HCT116 (cell line): ENCODE measurements at regions not wholly inside any gene's neighbourhood (a gene's known extent, or its start where the extent isn't known, plus 50 kb on each side); places are given as distances from the start of the nearest gene placed in this dataset.
"Not testable (repeated sequence)": the region's sequence is repeated elsewhere in the genome, so short reads cannot be mapped to it uniquely, and the experiment has no call there.

Source experiments
- ATAC-seq: fragments of 200-7000 bp; cut with Tn5 transposase; 2 replicates; pipeline ENCODE4 v1.9.1; 2020; ENCODE audit warnings: mild to moderate bottlenecking, moderate library complexity
- BruUV-seq: library from RNA; stranded (reverse); fragments of 400-500 nt; replicated peaks from 2 replicates; lab custom pipeline; 2021; lab: Mats Ljungman, UMichigan
- CTCF ChIA-PET: fragments of 300-600 bp; sonication (Branson Sonifier 250); formaldehyde crosslinking; loops from one replicate; lab custom pipeline; 2021; ENCODE audit warnings: antibody characterized with exemption; lab: Charles Lee
- POLR2A ChIA-PET: fragments of 300-600, 350-600 bp; sonication (Branson Sonifier 250); formaldehyde crosslinking; loops from one replicate; lab custom pipeline; 2021; ENCODE audit warnings: antibody characterized with exemption; lab: Charles Lee
- RAD21 ChIA-PET, 2 experiments: fragments of 300-600 bp; sonication (Branson Sonifier 250); formaldehyde crosslinking; loops; one replicate each; lab custom pipeline; 2023; ENCODE audit warnings: low total read pairs in 2 of 2; ENCODE audit not compliant: uncharacterized antibody in 2 of 2, unreplicated experiment in 2 of 2, low non-redundant PET in 1 of 2; lab: Charles Lee
- DNase-seq: peaks from one replicate; pipeline ENCODE4 v3.0.0-alpha.2; 2010; ENCODE audit warnings: low read depth, low spot score
- H2AFZ ChIP-seq: fragments of 200-600 bp; shearing (Covaris generic), sonication (generic); 2 replicates; pipeline ENCODE4 v1.6.1; 2017; ENCODE audit warnings: low read depth, mixed run types, mixed read lengths, antibody characterized with exemption, low read length; ENCODE audit not compliant: poor library complexity, severe bottlenecking
- H3K27ac ChIP-seq: 2 replicates; pipeline ENCODE4 v1.5.1; 2012; ENCODE audit warnings: low read depth, low read length
- H3K27me3 ChIP-seq: fragments of 200-600 bp; sonication (generic); 2 replicates; pipeline ENCODE4 v1.6.1; 2016; ENCODE audit warnings: mixed run types, low read length, mixed read lengths; ENCODE audit not compliant: insufficient read depth
- H3K36me3 ChIP-seq, 2 experiments: fragments of 200-500 bp in 1 of 2; fragments of 200-600 bp in 1 of 2; sonication (Bioruptor generic) in 1 of 2; sonication (generic) in 1 of 2; 2 replicates each; pipeline versions ENCODE4 v1.5.1 to v1.6.1; 2014 to 2016; ENCODE audit warnings: low read length in 2 of 2, inconsistent platforms in 1 of 2, mixed read lengths in 1 of 2, mixed run types in 1 of 2; ENCODE audit not compliant: insufficient read depth in 2 of 2, control insufficient read depth in 1 of 2
- H3K4me1 ChIP-seq, 2 experiments: fragments of 200-600 bp in 1 of 2; sonication (generic) in 1 of 2; 2 replicates each; pipeline versions ENCODE4 v1.5.1 to v1.6.1; 2012 to 2017; ENCODE audit warnings: low read length in 2 of 2, inconsistent platforms in 1 of 2, mild to moderate bottlenecking in 1 of 2, mixed read lengths in 1 of 2, mixed run types in 1 of 2, moderate library complexity in 1 of 2; ENCODE audit not compliant: insufficient read depth in 2 of 2, control insufficient read depth in 1 of 2
- H3K4me2 ChIP-seq: fragments of 200-600 bp; sonication (generic); 2 replicates; pipeline ENCODE4 v1.6.1; 2017; ENCODE audit warnings: mixed run types, low read length, mixed read lengths
- H3K4me3 ChIP-seq, 2 experiments: fragments of 200-600 bp in 1 of 2; sonication (generic) in 1 of 2; replicated peaks in 1 of 2; 2 replicates each; pipeline ENCODE4 v1.5.1; 2011 to 2016; ENCODE audit warnings: low read length in 2 of 2, control low read depth in 1 of 2, low read depth in 1 of 2, mild to moderate bottlenecking in 1 of 2, mixed read lengths in 1 of 2, mixed run types in 1 of 2
- H3K79me2 ChIP-seq: fragments of 200-600 bp; sonication (generic); 2 replicates; pipeline ENCODE4 v1.6.1; 2017; ENCODE audit warnings: mild to moderate bottlenecking, mixed run types, low read length, moderate library complexity, mixed read lengths; ENCODE audit not compliant: insufficient read depth
- H3K9ac ChIP-seq: fragments of 200-600 bp; sonication (generic); 2 replicates; pipeline ENCODE4 v1.6.1; 2016; ENCODE audit warnings: low read length, mixed read lengths
- H3K9me2 ChIP-seq: fragments of 200-600 bp; sonication (generic), shearing (Covaris generic); 2 replicates; pipeline ENCODE4 v1.6.1; 2017; ENCODE audit warnings: mixed run types, mild to moderate bottlenecking, moderate library complexity; ENCODE audit not compliant: insufficient read depth
- H3K9me3 ChIP-seq, 2 experiments: fragments of 200-500 bp in 1 of 2; fragments of 200-600 bp in 1 of 2; sonication (Bioruptor generic) in 1 of 2; sonication (generic) in 1 of 2; 2 replicates each; pipeline ENCODE4 v1.6.1; 2014 to 2017; ENCODE audit warnings: low read length in 2 of 2, mixed read lengths in 2 of 2, inconsistent platforms in 1 of 2, low read depth in 1 of 2, mild to moderate bottlenecking in 1 of 2, mixed run types in 1 of 2, moderate library complexity in 1 of 2; ENCODE audit not compliant: control insufficient read depth in 1 of 2, insufficient read depth in 1 of 2
- H4K20me1 ChIP-seq: fragments of 200-600 bp; sonication (generic), shearing (Covaris generic); 2 replicates; pipeline ENCODE4 v1.6.1; 2017; ENCODE audit warnings: mixed run types, mild to moderate bottlenecking, moderate library complexity; ENCODE audit not compliant: insufficient read depth
- CBX3 ChIP-seq: IDR thresholded peaks from 2 replicates; pipeline ENCODE4 v1.6.1; 2012; ENCODE audit warnings: low read depth
- EGR1 ChIP-seq: IDR thresholded peaks from 2 replicates; pipeline ENCODE4 v1.6.1; 2012; ENCODE audit warnings: low read depth
- EZH2phosphoT487 ChIP-seq: fragments of 200-600 bp; IDR thresholded peaks from 2 replicates; pipeline ENCODE4 v1.6.1; 2018; ENCODE audit warnings: antibody characterized with exemption, borderline replicate concordance
- FOSL1 ChIP-seq: IDR thresholded peaks from 2 replicates; pipeline ENCODE4 v1.6.1; 2012; ENCODE audit warnings: low read depth
- POLR2A ChIP-seq: IDR thresholded peaks from 2 replicates; pipeline ENCODE4 v1.7.0; 2011; ENCODE audit warnings: borderline replicate concordance; ENCODE audit not compliant: insufficient read depth, insufficient read length; ENCODE audit errors: extremely low read depth
- RAD21 ChIP-seq: IDR thresholded peaks from 2 replicates; pipeline ENCODE4 v1.6.1; 2012; ENCODE audit warnings: low read depth, mild to moderate bottlenecking
- SRF ChIP-seq: IDR thresholded peaks from 2 replicates; pipeline ENCODE4 v1.6.1; 2012; ENCODE audit warnings: low read depth
- ZFX ChIP-seq: fragments of 450-650 bp; IDR thresholded peaks from 2 replicates; pipeline ENCODE4 v1.6.1; 2017
- ZNF274 ChIP-seq: fragments of 200-500 bp; sonication (Bioruptor generic); IDR thresholded peaks from 2 replicates; pipeline ENCODE4 v1.6.1; 2014; ENCODE audit warnings: mild to moderate bottlenecking, low read depth, low read length, inconsistent platforms
- intact Hi-C: fragments of 100-400 bp; cut with micrococcal nuclease; formaldehyde crosslinking; loops from 2 replicates; pipeline ENCODE4 v1.10.0; 2022
- TF ChIP-seq, protein P1 (sequence below), 3 experiments: fragments of 200-600 bp in 1 of 3; sonication (generic) in 1 of 3; IDR thresholded peaks in 2 of 3; conservative IDR thresholded peaks in 1 of 3; 2 replicates each; pipeline ENCODE4 v1.5.1; 2012 to 2017; ENCODE audit warnings: low read depth in 2 of 3, low read length in 2 of 3, antibody characterized with exemption in 1 of 3, borderline replicate concordance in 1 of 3, control low read depth in 1 of 3, mild to moderate bottlenecking in 1 of 3, mixed read lengths in 1 of 3, mixed run types in 1 of 3, moderate library complexity in 1 of 3; ENCODE audit not compliant: insufficient read depth in 1 of 3
- TF ChIP-seq, protein P2 (sequence below): IDR thresholded peaks from 2 replicates; pipeline ENCODE4 v1.6.1; 2012
- TF ChIP-seq, protein P3 (sequence below): IDR thresholded peaks from 2 replicates; pipeline ENCODE4 v1.6.1; 2012
- TF ChIP-seq, protein P4 (sequence below): IDR thresholded peaks from 2 replicates; pipeline ENCODE4 v1.6.1; 2011; ENCODE audit warnings: mild to moderate bottlenecking, low read length, moderate library complexity; ENCODE audit not compliant: insufficient replicate concordance; ENCODE audit errors: extremely low read depth

DNA sequence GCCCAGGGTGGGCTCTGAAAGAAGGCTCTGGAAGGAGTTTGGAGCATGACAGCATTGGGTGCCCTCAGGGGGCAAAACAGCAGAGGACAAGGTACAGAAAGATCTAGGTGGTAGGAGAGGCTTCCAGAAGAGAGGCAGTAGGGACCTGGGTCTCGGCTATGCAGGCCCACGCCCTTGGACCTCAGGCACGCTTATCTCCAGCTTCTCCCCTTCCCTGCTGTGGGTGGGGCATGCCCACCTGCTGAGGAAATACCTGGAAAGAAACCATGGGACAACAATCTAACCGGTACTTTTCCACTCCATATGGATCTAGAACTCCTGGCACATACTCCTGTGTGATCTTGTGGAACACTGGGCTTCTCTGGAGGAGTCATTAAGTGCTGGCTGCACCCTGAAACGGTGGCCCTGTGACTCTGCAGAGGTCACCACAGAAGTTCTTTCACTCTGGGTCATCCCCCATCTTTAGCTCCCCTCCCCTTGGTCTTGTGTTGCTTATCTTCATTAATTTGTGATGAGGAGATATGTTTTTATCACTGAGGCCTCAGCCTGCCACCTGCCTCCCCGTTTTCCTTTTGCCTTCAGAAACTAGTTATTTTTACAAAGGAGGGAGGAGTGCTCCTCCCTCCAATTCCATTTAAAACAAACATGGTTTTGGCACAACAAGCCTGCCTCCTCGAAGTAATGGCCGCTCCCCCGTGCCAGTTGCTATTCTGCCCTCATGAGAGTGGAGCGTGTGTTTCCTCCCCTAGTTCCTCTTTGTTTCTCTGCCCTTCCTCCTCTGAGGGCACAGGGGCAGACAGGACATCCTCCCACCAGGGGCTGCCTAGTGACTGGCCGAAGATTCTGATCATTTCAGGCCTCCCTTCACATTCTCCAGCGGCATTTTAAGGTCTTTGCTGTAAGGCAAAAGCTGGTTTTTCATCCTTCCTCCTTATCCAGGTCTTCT, 78.0 kb upstream of the ATP5PO start:
- CTCF ChIA-PET, result no interaction called here
- POLR2A ChIA-PET, result no interaction called here
- ATAC-seq, result no peak
- Histone ChIP-seq H3K9me3 (no peaks in the 10 kb centered on the region), H3K27me3 (no peaks in the 10 kb centered on the region), H3K79me2 (no peaks in the 10 kb centered on the region), H3K4me3 (no peak overlapping the region), H3K9me2 (no peaks in the 10 kb centered on the region), H3K4me1 (peaks cover 0 to 3% of the 10 kb centered on the region in 2 experiments; a peak in 1 of 4 replicates), H3K27ac (no peak overlapping the region), H4K20me1 (no peaks in the 10 kb centered on the region), H3K4me2 (no peak overlapping the region), H3K9ac (no peak overlapping the region), H2AFZ (no peak overlapping the region), H3K36me3 (no peaks in the 10 kb centered on the region; a peak in 1 of 4 replicates)
- intact Hi-C loops, result no loop called here
- no peak for DNase-seq
- RAD21 ChIA-PET, result no interaction called here
- BruUV-seq, result no TSS peak
- TF ChIP-seq, protein P1, sequence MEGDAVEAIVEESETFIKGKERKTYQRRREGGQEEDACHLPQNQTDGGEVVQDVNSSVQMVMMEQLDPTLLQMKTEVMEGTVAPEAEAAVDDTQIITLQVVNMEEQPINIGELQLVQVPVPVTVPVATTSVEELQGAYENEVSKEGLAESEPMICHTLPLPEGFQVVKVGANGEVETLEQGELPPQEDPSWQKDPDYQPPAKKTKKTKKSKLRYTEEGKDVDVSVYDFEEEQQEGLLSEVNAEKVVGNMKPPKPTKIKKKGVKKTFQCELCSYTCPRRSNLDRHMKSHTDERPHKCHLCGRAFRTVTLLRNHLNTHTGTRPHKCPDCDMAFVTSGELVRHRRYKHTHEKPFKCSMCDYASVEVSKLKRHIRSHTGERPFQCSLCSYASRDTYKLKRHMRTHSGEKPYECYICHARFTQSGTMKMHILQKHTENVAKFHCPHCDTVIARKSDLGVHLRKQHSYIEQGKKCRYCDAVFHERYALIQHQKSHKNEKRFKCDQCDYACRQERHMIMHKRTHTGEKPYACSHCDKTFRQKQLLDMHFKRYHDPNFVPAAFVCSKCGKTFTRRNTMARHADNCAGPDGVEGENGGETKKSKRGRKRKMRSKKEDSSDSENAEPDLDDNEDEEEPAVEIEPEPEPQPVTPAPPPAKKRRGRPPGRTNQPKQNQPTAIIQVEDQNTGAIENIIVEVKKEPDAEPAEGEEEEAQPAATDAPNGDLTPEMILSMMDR (IDR thresholded peaks at IDR 0.05 in 2 of 3, conservative IDR thresholded peaks at IDR 0.05 in 1 of 3; ENCODE audit: borderline replicate concordance in 1 of 3, insufficient read depth in 1 of 3, low read depth in 2 of 3, low read length in 2 of 3), result no peak
- TF ChIP-seq, protein P2, sequence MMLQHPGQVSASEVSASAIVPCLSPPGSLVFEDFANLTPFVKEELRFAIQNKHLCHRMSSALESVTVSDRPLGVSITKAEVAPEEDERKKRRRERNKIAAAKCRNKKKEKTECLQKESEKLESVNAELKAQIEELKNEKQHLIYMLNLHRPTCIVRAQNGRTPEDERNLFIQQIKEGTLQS, result no peak
- TF ChIP-seq EZH2phosphoT487, result no peak
- TF ChIP-seq FOSL1, result no peak
- TF ChIP-seq ZFX, result no peak
- TF ChIP-seq, protein P3, sequence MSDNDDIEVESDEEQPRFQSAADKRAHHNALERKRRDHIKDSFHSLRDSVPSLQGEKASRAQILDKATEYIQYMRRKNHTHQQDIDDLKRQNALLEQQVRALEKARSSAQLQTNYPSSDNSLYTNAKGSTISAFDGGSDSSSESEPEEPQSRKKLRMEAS, result no peak
- TF ChIP-seq CBX3, result no peak
- no peak for TF ChIP-seq ZNF274
- TF ChIP-seq, protein P4, sequence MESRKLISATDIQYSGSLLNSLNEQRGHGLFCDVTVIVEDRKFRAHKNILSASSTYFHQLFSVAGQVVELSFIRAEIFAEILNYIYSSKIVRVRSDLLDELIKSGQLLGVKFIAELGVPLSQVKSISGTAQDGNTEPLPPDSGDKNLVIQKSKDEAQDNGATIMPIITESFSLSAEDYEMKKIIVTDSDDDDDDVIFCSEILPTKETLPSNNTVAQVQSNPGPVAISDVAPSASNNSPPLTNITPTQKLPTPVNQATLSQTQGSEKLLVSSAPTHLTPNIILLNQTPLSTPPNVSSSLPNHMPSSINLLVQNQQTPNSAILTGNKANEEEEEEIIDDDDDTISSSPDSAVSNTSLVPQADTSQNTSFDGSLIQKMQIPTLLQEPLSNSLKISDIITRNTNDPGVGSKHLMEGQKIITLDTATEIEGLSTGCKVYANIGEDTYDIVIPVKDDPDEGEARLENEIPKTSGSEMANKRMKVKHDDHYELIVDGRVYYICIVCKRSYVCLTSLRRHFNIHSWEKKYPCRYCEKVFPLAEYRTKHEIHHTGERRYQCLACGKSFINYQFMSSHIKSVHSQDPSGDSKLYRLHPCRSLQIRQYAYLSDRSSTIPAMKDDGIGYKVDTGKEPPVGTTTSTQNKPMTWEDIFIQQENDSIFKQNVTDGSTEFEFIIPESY, result no peak
- no peak for TF ChIP-seq EGR1
- no peak for TF ChIP-seq SRF
- TF ChIP-seq POLR2A, result no peak
- no peak for TF ChIP-seq RAD21

DNA sequence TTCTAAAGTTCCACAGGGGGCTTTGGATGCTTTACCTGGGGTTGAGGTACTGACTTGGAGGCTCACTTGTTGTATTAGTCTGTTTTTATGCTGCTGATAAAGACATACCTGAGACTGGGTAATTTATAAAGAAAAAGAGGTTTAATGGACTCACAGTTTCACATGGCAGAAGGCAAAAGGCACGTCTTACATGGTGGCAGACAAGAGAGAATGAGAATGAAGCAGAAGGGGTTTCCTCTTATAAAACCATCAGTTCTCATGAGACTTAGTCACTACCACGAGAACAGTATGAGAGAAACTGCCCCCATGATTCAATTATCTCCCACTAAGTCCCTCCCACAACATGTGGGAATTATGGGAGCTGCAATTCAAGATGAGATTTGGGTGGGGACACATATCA, 76.8 kb upstream of the ATP5PO start:
- H3K4me3 ChIP-seq, H3K9me3 ChIP-seq, BruUV-seq, H3K9me2 ChIP-seq, POLR2A ChIA-PET, H2AFZ ChIP-seq, DNase-seq, ATAC-seq, intact Hi-C loops, H3K4me2 ChIP-seq, H3K27ac ChIP-seq, H3K79me2 ChIP-seq, H3K27me3 ChIP-seq, RAD21 ChIA-PET, H4K20me1 ChIP-seq, H3K36me3 ChIP-seq, H3K4me1 ChIP-seq, CTCF ChIA-PET, H3K9ac ChIP-seq: not testable (repeated sequence)
